Fibroblast of villous mesenchyme (primary cell): ENCODE measurements at regions not wholly inside any gene's neighbourhood (a gene's known extent, or its start where the extent isn't known, plus 50 kb on each side); places are given as distances from the start of the nearest gene placed in this dataset.
A peak's percentile ranks its signal among the peaks of the same experiment; 100 is the strongest.
"Not testable (repeated sequence)": the region's sequence is repeated elsewhere in the genome, so short reads cannot be mapped to it uniquely, and the experiment has no call there.

Source experiments
- DNase-seq: peaks from one replicate; pipeline ENCODE4 v3.0.0-alpha.2; 2010; ENCODE audit warnings: low read depth
- H3K4me3 ChIP-seq: 2 replicates; pipeline ENCODE4 v1.5.1; 2011; ENCODE audit warnings: low read depth, mild to moderate bottlenecking, low read length
- TF ChIP-seq, protein P1 (sequence below): IDR thresholded peaks from 2 replicates; pipeline ENCODE4 v1.5.1; 2012; ENCODE audit warnings: low read depth, mild to moderate bottlenecking, low read length; ENCODE audit not compliant: insufficient read depth

DNA sequence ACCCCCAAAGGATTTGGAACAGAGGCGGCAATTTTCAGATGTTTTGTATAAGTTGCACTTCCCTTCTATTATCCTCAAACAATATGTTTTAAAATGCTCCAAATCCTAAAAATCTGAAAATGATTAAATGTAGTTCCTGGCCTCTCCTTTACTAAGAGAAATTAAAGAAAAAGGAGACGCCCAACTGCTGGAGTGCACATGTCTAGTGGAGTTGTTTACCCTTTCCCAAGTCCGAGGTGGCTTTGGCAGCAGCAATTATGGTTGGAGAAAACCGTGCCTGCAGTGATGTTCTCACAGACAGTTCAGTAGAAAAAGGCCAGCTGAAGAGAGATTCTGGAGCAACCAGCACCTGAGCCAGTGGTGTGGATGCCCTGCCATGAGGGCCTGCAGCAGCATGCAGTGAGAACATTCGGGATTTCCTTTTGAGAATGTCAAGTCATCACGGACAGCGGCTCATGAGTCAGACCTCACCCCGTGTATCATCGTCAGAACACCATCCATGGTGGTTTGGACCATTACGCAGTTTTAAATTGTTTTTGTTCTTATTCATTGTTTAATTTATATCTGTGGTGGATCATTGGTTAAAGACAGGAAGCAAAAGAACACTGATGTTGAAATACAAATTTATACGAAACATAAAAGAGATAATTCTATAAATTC, 179.0 kb upstream of the KRR1 start:
- DNase-seq, result peak; percentile 95
- TF ChIP-seq, protein P1, sequence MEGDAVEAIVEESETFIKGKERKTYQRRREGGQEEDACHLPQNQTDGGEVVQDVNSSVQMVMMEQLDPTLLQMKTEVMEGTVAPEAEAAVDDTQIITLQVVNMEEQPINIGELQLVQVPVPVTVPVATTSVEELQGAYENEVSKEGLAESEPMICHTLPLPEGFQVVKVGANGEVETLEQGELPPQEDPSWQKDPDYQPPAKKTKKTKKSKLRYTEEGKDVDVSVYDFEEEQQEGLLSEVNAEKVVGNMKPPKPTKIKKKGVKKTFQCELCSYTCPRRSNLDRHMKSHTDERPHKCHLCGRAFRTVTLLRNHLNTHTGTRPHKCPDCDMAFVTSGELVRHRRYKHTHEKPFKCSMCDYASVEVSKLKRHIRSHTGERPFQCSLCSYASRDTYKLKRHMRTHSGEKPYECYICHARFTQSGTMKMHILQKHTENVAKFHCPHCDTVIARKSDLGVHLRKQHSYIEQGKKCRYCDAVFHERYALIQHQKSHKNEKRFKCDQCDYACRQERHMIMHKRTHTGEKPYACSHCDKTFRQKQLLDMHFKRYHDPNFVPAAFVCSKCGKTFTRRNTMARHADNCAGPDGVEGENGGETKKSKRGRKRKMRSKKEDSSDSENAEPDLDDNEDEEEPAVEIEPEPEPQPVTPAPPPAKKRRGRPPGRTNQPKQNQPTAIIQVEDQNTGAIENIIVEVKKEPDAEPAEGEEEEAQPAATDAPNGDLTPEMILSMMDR, result no peak
- no peak overlapping the region for H3K4me3 ChIP-seq

DNA sequence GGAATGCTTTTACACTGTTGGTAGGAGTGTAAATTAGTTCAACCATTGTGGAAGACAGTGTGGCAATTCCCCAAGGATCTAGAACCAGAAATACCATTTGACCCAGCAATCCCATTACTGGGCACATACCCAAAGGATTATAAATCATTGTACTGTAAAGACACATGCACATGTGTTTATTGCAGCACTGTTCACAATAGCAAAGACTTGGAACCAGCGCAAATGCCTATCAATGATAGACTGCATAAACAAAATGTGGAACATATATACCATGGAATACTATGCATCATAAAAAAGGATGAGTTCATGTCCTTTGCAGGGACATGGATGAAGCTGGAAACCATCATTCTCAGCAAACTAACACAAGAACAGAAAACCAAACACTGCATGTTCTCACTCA, 174.8 kb upstream of the KRR1 start:
- not testable (repeated sequence) for H3K4me3 ChIP-seq
- peak; percentile 62 for DNase-seq

DNA sequence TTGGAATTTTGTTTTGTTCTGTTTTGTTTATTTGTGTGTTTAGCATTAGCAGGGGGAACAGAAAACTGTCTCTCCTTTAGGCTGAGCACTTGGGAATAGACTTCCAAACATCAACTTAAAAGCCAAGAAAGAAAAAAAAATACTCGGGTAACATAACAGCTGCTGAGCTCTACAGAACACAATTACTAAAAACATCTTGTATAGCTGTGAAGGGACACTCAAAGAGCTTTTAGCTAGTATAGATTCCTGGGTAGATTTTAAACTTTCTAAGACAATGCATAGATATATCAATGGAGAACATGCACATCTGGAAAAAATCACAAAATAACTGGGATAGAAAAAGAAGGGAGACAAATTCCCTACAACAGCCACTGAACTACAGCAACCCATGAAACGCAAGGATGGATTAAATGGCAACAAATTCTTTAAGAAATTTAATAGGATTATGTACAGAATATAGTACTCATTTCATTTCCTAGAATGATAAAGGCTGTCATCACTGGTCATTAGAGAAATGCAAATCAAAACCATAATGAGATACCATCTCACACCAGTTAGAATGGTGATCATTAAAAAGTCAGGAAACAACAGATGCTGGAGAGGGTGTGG, 174.3 kb upstream of the KRR1 start:
- TF ChIP-seq, protein P1, result no peak
- no peak for DNase-seq
- H3K4me3 ChIP-seq, result no peak overlapping the region

DNA sequence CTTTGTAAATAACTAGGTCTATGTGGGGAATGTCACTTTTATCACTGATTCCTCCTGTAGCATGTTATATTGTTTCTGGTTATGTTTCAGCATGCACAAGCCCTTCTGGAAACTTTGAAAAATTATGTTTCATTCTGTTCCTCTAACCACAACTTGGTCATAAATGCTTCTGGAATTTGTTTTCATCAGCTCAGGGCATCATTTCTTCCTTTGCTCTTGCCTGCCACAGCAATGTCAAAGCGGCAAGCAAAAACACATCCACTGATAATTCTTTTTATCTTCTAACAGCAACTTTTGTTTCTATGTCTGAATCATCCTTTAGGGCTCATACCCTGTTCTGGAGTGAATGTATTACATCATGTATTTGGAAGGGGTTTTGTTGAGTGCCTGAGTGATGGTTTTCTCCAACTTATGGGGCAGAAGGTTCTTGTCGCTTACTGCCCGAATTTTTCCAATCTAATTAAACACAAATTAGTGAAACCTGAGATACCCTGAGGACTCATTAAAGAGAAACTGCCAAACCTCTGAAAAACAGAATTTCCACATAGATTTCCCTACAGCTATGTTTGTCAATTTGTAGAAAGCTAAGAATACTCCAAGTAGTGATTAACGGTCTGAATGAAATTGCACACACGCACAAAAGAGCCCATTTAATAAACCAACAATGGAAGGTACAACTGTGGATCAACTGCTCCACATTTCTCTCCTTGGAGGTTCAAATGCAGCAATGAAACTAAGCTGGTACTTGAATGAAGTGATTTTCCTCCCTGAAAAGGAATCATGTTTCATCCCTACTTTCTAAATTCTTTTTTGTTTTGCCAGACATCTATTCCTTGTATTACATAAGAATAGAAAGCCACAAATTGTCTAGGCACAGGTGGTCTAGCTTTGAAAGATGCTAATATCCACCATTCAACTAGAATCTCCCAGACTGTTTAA, 173.5 kb upstream of the KRR1 start:
- H3K4me3 ChIP-seq, result no peak overlapping the region
- DNase-seq, result peak; percentile 91
- TF ChIP-seq, protein P1, result no peak

DNA sequence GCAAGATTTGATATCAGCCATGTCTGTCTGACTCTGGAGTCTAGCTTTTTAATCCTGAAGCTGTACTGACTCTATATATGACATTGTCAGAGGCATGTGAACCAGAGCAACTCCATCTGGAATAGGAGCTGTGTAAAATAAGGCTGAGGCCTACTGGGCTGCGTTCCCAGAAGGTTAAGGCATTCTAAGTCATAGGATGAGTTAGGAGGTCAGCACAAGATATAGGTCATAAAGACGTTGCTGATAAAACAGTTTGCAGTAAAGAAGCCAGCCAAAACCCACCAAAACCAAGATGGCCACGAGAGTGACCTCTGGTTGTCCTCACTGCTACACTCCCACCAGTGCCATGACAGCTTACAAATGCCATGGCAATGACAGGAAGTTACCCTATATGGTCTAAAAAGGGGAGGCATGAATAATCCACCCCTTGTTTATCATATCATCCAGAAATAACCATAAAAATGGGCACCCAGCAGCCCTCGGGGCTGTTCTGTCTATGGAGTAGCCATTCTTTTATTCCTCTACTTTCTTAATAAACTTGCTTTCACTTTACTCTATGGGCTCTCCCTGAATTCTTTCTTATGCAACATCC, 172.7 kb upstream of the KRR1 start:
- peak; percentile 94 for DNase-seq
- H3K4me3 ChIP-seq, result not testable (repeated sequence)

DNA sequence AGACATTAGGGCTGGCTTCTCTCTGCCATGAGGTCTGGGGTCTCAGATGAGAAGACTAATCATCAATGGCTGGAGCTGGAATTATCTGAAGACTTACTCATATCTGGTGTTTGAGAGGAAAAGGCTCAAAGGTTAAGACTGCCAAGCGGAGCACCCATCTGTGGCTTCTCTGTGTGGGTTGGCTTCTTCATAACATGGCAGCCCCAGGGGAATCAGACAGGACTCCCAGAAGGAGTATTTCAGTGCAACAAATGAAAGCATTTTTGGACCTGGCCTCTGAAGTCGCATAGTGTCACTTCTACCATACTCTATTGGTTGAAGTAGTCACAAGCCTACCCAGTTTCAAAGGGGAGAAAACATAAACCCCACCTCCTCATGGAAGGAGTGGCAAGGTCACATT, 171.8 kb upstream of the KRR1 start:
- H3K4me3 ChIP-seq, result no peak overlapping the region
- TF ChIP-seq, protein P1, result no peak
- no peak for DNase-seq

DNA sequence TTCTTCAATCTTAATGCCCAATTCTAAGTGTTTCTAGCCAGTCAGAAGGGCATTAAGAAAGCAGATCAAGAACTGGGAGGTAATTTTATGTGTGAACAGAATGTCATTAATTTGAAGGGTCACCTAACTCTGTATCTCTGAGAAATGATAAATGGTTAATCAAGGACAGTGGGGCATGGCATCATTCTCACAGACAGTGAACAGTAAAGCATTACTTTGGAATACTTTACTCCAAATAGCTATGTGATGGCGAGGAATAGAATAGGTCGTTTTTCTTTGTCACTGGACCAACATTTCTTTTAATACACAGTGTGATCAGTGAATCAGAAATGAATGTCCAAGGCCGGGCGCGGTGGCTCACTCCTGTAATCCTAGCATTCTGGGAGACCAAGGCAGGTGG, 166.1 kb upstream of the KRR1 start:
- DNase-seq, result no peak
- H3K4me3 ChIP-seq, result no peak overlapping the region
- TF ChIP-seq, protein P1, result no peak
